CD4-positive, alpha-beta T cell (primary cell): ENCODE measurements at regions not wholly inside any gene's neighbourhood (a gene's known extent, or its start where the extent isn't known, plus 50 kb on each side); places are given as distances from the start of the nearest gene placed in this dataset.

Experiments
- ATAC-seq: fragments of 200-7000 bp; cut with Tn5 transposase; one replicate; pipeline ENCODE4 v1.10.0; 2022; ENCODE audit warnings: mild to moderate bottlenecking; ENCODE audit not compliant: poor library complexity
- CTCF ChIA-PET: fragments of 350-600 bp; sonication (Branson Sonifier 250); formaldehyde crosslinking; loops from one replicate; lab custom pipeline; 2021; ENCODE audit warnings: antibody characterized with exemption, inconsistent platforms; lab: Charles Lee
- POLR2A ChIA-PET: fragments of 350-600 bp; sonication (Branson Sonifier 250); formaldehyde crosslinking; loops from one replicate; lab custom pipeline; 2021; ENCODE audit warnings: antibody characterized with exemption, inconsistent platforms; lab: Charles Lee
- DNase-seq, 14 experiments: peaks; one replicate each; pipeline ENCODE4 v3.0.0-alpha.2; 2013 to 2020; ENCODE audit warnings: mixed read lengths in 2 of 14
- H3K27ac ChIP-seq, 2 donors: one replicate each; pipeline versions ENCODE4 v1.5.1 to v1.7.0; 2013; ENCODE audit warnings: low read length in 2 of 2, low read depth in 1 of 2, mild to moderate bottlenecking in 1 of 2
- H3K27me3 ChIP-seq, 2 experiments: 1 replicate in 1 of 2; 2 replicates in 1 of 2; pipeline versions ENCODE4 v1.6.1 to v1.7.0; 2013; ENCODE audit warnings: low read length in 2 of 2, control low read depth in 1 of 2, mild to moderate bottlenecking in 1 of 2, moderate library complexity in 1 of 2; ENCODE audit not compliant: insufficient read depth in 2 of 2, control insufficient read depth in 1 of 2
- H3K36me3 ChIP-seq: one replicate; pipeline ENCODE4 v1.6.1; 2013; ENCODE audit warnings: low read length, control low read depth; ENCODE audit not compliant: insufficient read depth
- H3K4me1 ChIP-seq: one replicate; pipeline ENCODE4 v1.6.1; 2013; ENCODE audit warnings: low read length, control low read depth; ENCODE audit not compliant: insufficient read depth
- H3K4me3 ChIP-seq: one replicate; pipeline ENCODE4 v1.5.1; 2013; ENCODE audit warnings: mild to moderate bottlenecking, low read length, moderate library complexity
- H3K9me3 ChIP-seq, 2 experiments: 1 replicate in 1 of 2; 2 replicates in 1 of 2; pipeline versions ENCODE4 v1.6.1 to v1.7.0; 2013; ENCODE audit warnings: low read length in 2 of 2, mild to moderate bottlenecking in 2 of 2, control low read depth in 1 of 2, moderate library complexity in 1 of 2; ENCODE audit not compliant: control insufficient read depth in 1 of 2, insufficient read depth in 1 of 2
- H3K27ac Mint-ChIP-seq: one replicate; pipeline ENCODE4 v1.8.0; 2020; ENCODE audit warnings: mixed read lengths
- H3K27me3 Mint-ChIP-seq: one replicate; pipeline ENCODE4 v1.8.0; 2021; ENCODE audit warnings: mixed read lengths
- H3K36me3 Mint-ChIP-seq: one replicate; pipeline ENCODE4 v1.8.0; 2021; ENCODE audit warnings: low read depth, mixed read lengths
- H3K4me1 Mint-ChIP-seq: one replicate; pipeline ENCODE4 v1.8.0; 2021; ENCODE audit warnings: low read depth, mixed read lengths
- H3K4me3 Mint-ChIP-seq: one replicate; pipeline ENCODE4 v1.8.0; 2020; ENCODE audit warnings: mild to moderate bottlenecking, mixed read lengths
- H3K9me3 Mint-ChIP-seq: one replicate; pipeline ENCODE4 v1.8.0; 2020; ENCODE audit warnings: mixed read lengths
- intact Hi-C, 2 experiments: fragments of 100-400 bp; cut with DNase I in 1 of 2; cut with micrococcal nuclease in 1 of 2; formaldehyde crosslinking; loops; one replicate each; pipeline versions ENCODE4 v1.15.1 to v1.9.0; 2023 to 2025; cut with DNase I, micrococcal nuclease
- TF ChIP-seq, protein P1 (sequence below): fragments of 200-600 bp; IDR thresholded peaks from one replicate; pipeline ENCODE4 v1.8.0; 2022; ENCODE audit warnings: antibody characterized with exemption, mild to moderate bottlenecking

DNA sequence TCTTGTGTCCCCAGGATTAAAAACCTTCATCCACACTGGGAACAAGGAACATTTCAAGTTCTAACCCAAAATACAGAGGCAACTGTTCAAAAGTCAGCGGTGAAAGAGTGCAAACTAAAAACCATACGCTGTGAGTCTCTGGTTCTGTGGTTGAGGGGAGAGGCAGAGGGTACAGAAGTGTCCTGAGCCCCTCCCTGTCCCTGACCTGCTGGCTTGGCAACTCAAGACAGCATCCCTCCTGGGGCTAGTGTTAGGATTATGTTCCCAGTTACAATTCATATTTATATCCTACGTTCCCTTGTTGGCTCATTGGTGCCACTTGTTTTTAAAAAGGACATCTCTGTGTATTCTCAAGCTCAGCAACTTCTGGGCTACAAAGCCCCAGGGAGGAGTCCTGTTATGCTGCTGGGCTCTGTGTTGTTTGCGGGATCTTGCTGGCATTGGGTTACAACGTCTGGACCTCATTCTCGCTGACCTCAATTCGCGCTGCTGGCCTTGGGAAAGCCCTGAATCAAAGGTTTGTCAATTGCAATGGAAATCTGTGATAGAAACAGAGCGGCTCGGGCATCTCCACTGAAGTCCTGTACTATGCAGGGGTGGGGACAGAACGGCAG is 420.8 kb downstream of the FUT8 start:
- CTCF ChIA-PET, result interaction anchor here (1.0 kb wide), 1 partner anchor 9 kb away, joined by 4 read pairs; no protein-coding TSS in a partner anchor
- TF ChIP-seq, protein P1, sequence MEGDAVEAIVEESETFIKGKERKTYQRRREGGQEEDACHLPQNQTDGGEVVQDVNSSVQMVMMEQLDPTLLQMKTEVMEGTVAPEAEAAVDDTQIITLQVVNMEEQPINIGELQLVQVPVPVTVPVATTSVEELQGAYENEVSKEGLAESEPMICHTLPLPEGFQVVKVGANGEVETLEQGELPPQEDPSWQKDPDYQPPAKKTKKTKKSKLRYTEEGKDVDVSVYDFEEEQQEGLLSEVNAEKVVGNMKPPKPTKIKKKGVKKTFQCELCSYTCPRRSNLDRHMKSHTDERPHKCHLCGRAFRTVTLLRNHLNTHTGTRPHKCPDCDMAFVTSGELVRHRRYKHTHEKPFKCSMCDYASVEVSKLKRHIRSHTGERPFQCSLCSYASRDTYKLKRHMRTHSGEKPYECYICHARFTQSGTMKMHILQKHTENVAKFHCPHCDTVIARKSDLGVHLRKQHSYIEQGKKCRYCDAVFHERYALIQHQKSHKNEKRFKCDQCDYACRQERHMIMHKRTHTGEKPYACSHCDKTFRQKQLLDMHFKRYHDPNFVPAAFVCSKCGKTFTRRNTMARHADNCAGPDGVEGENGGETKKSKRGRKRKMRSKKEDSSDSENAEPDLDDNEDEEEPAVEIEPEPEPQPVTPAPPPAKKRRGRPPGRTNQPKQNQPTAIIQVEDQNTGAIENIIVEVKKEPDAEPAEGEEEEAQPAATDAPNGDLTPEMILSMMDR, result no peak
- Histone ChIP-seq H3K4me3 (no peak overlapping the region), H3K27me3 (no peaks in the 10 kb centered on the region), H3K9me3 (peaks cover 0 to 2% of the 10 kb centered on the region in 2 experiments), H3K27ac (no peak overlapping the region), H3K4me1 (peaks cover 23% of the 10 kb centered on the region), H3K36me3 (no peaks in the 10 kb centered on the region)
- POLR2A ChIA-PET, result interaction anchor here (1.3 to 3.5 kb wide), 2 partner anchors 9 to 13 kb away, joined by 3 to 14 read pairs; no protein-coding TSS in a partner anchor
- H3K4me3 Mint-ChIP-seq, result no peak overlapping the region
- no peak for DNase-seq
- H3K27ac Mint-ChIP-seq, result no peak overlapping the region
- no peak for ATAC-seq
- no peaks in the 10 kb centered on the region for H3K27me3 Mint-ChIP-seq
- no peaks in the 10 kb centered on the region for H3K9me3 Mint-ChIP-seq
- intact Hi-C loops, result no loop called here
- H3K36me3 Mint-ChIP-seq, result no peaks in the 10 kb centered on the region
- H3K4me1 Mint-ChIP-seq, result peaks cover 52% of the 10 kb centered on the region

DNA sequence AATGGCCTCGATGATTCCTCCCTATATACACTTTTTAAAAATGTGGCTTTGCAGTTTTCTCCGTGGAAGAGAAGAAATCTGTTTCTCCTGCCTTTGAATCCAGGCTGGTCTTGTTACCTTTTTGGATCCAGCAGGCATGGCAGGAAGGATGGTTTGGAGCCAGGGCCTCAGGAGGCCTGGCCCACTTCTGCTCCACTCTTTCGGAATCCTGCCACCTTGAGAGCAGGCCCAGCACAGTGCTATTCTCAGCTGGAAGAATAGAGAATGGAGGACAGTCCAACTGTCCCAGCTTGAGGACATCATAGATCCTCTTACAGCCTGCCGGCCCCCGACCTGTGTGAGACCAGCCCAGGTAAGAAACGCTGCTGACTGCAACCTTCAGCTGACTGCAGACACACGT is 421.5 kb downstream of the FUT8 start:
- no peak for DNase-seq
- TF ChIP-seq, protein P1, result no peak
- no peak overlapping the region for H3K27ac ChIP-seq
- ChIA-PET POLR2A (interaction anchor here (1.1 to 3.5 kb wide), 3 partner anchors 10 to 13 kb away, joined by 3 to 14 read pairs (median 3); no protein-coding TSS in a partner anchor), CTCF (interaction anchor here (0.5 to 1.4 kb wide), 2 partner anchors 9 to 188 kb away, joined by 3 to 4 read pairs (median 3); no protein-coding TSS in a partner anchor)
- Mint-ChIP-seq H3K27ac (no peak overlapping the region), H3K4me1 (peaks cover 59% of the 10 kb centered on the region), H3K9me3 (no peaks in the 10 kb centered on the region), H3K4me3 (no peak overlapping the region), H3K27me3 (no peaks in the 10 kb centered on the region), H3K36me3 (no peaks in the 10 kb centered on the region)
- H3K36me3 ChIP-seq, result no peaks in the 10 kb centered on the region
- H3K4me3 ChIP-seq, result no peak overlapping the region
- peaks cover 30% of the 10 kb centered on the region for H3K4me1 ChIP-seq
- ATAC-seq, result no peak
- H3K27me3 ChIP-seq, result no peaks in the 10 kb centered on the region
- intact Hi-C loops, result no loop called here
- peaks cover 0 to 7% of the 10 kb centered on the region in 2 experiments for H3K9me3 ChIP-seq

DNA sequence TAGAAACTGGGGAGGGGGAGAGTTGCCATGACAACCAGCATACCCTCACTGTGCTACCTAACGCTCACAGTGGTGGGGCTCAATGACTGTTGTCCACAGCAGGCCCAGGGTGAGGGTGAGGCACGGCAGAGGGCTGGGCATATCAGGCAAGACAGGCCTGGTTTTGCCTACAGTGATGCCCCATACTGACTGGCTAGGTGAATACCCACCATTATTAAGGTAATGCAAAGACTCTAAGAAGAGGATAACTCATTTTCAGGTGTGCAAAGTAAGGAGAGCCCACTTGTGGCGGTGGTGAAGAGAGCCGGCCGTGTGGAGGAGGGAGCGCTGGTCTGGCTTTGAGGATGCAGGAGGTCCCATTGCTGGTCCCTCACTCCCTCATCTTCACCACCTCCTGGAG is 422.3 kb downstream of the FUT8 start:
- DNase-seq, result no peak
- peaks cover 35% of the 10 kb centered on the region for H3K4me1 ChIP-seq
- Mint-ChIP-seq H3K27ac (no peak overlapping the region), H3K4me1 (peaks cover 63% of the 10 kb centered on the region), H3K27me3 (no peaks in the 10 kb centered on the region), H3K4me3 (no peak overlapping the region), H3K9me3 (no peaks in the 10 kb centered on the region), H3K36me3 (no peaks in the 10 kb centered on the region)
- no peak overlapping the region for H3K27ac ChIP-seq
- intact Hi-C loops, result loop anchor here in 1 of 2 experiments (5.0 kb wide), 1 partner anchor 97 kb away; no protein-coding TSS in a partner anchor
- no peaks in the 10 kb centered on the region for H3K27me3 ChIP-seq
- H3K4me3 ChIP-seq, result no peak overlapping the region
- POLR2A ChIA-PET, result interaction anchor here (1.0 to 1.3 kb wide), 3 partner anchors 10 to 15 kb away, joined by 3 to 4 read pairs (median 3); no protein-coding TSS in a partner anchor
- H3K9me3 ChIP-seq, result peaks cover 0 to 7% of the 10 kb centered on the region in 2 experiments
- no peaks in the 10 kb centered on the region for H3K36me3 ChIP-seq
- TF ChIP-seq, protein P1, result no peak
- CTCF ChIA-PET, result interaction anchor here (1.4 kb wide), 1 partner anchor 10 kb away, joined by 3 read pairs; no protein-coding TSS in a partner anchor
- ATAC-seq, result no peak
